ENCODE measurements at regions not wholly inside any gene's neighbourhood (a gene's known extent, or its start where the extent isn't known, plus 50 kb on each side); places are given as distances from the start of the nearest gene placed in this dataset.
"Not testable (repeated sequence)": the region's sequence is repeated elsewhere in the genome, so short reads cannot be mapped to it uniquely, and the experiment has no call there.

DNA sequence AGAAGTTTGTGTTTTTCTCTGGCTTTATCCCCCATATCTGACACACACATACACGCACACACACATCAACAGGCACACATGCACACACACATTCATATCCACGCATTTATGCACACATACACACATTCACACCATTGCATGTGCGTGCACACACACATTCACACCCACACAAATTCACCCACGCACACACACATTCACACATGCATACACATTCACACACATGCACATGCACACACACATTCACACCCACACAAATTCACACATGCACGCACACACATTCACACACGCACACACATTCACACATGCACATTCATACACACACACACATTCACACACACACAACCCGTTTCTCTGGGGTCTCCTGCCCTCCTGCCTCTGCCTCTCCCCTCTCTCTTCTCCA is 264.2 kb downstream of the BCL11B start:
- DNase-seq: no peak

DNA sequence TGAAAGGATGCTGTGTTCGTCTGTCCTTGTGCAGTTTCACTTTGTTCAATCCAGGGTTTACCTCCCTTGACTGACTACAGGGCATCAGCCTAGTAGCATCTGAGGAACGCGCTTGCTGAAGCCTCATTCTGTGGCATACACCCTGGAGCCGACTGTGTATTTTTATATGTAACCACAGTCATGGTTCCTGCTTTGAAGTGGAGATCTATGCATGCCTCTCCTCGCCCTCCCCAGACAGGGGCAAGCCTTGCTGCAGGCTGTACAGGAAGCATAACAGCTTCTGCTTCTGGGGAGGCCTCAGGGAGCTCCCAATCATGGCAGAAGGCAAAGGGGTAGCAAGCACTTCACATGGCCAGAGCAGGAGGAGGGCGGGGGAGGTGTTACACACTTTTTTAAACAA is 262.1 kb downstream of the BCL11B start:
- DNase-seq: peak; percentile 6

DNA sequence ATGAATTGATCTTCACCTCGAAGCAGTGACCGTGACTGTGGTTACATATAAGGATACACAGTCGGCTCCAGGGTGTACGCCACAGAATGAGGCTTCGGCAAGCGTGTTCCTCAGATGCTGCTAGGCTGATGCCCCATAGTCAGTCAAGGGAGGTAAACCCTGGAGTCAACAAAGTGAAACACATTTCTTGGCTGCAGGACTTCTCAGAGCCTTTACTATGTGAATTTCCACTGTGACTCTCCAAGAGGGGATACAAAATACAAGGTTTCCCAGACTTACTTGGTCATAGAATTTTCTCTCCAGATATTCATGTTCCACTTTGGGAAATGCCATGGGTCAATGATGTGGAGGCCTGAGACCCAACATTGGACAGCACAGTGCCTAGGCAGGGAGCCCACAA is 260.6 kb downstream of the BCL11B start:
- no peak for DNase-seq

DNA sequence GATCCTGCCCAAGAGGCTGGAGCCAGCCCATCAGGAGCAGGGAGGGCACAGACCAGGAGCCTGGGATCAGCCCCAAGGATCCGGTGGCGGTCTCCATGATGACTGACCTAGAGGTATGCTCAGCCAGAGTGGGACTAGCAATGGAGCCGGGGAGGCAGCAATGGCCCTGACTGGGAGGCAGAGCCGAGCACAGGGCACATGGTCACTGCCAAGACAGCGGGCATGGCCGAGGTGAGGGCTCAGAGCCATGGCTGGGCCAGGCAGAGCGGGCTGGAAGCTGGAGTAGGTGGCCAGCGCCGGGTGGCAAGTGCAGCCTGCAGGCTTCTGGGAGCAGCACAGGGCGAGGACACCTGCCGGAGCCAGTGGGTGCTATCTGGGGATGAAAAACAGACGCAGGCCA is 259.3 kb downstream of the BCL11B start:
- no peak for DNase-seq

DNA sequence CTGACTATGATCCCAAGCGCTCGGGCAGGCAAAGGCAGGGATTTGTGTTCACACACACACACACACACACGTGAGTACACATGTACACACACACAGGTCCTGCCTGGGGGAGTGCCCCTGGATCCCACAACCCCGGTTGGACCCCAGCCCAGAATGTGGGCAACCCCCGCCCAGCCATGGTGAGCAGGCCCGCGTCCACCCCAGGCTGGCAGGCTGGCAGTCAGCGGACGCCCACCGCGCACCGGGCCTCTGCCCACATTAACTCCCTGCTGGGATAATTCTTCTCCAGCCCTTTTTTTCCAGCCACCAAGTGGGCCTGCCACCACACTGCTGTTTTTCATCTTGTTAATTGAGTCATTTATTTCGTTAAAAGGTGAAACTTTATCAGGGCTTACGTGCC is 256.2 kb downstream of the BCL11B start:
- DNase-seq: no peak

DNA sequence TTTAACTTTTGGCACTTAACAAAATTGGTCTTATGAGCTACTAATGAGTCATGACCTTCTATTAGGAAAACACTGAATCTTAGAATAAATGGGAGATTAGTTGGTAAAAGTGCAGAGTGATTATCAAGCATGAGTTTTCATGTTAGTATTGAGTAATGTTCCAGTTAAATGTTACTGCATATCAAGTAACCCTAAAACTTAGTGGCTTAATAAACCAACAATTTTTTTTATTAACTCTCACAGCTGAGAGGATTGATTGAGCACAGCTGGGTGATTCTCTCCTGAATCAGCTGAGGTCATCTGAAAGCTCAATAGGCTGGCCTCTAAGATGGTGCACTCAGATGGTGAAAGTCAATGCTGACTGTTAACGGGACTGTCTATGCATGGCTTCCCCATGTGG is 248.6 kb downstream of the BCL11B start:
- no peak for DNase-seq

DNA sequence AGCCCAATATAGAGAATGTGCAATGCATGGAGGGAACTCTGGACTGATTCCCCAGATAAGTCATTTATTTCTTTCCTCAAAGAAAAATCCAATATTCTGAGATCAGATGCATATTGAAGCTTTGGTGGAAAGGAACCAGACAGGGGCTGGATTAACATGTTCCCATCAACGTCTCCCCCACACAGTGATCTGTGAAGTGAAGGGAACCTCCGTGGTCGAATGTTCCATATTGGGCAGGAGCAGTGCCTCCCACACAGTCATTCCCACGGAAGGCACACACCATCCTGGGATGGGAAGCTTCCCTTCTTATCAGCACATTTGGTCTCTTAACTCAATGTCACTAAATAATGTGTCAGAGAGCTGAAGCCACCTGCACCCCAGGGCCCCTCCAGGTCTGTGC is 247.1 kb downstream of the BCL11B start:
- DNase-seq: no peak

DNA sequence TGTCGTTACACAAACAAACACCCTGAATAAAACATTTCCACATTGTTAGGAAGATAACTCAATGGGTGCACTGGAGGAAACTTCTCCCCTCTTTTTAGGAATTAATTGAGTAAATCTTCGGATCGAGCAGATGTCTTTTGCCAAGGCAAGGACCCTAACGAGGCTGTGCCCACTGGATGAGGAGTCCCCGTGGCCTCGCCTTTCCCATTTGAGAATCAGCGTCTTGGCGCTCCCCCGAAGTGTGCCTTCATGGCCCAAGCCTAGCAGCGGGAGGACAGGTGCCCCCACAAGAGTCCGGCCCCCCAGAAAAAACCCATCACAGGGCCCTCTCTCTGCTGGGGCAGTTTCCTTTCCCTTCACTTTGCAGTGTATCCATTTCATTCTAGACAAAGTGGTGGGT is 246.6 kb downstream of the BCL11B start:
- no peak for DNase-seq

DNA sequence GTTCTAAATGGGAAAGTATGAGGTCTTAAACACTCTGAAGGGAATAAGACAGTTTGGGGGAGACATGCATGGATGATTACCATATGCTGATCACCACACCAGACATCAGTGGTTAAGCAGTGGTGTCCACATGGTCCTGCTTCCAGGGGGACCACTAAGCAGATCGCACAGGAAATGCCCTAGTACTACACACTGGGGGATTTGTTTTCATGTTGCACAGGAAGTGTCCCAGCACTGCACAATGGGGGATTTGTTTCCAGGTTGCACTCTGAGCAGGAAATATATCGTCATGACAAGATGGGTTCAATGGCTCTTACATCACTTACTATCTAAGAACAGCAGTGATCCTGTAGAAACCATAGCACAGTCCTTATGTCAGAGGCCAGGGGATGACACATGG is 245.5 kb downstream of the BCL11B start:
- DNase-seq: peak; percentile 48

DNA sequence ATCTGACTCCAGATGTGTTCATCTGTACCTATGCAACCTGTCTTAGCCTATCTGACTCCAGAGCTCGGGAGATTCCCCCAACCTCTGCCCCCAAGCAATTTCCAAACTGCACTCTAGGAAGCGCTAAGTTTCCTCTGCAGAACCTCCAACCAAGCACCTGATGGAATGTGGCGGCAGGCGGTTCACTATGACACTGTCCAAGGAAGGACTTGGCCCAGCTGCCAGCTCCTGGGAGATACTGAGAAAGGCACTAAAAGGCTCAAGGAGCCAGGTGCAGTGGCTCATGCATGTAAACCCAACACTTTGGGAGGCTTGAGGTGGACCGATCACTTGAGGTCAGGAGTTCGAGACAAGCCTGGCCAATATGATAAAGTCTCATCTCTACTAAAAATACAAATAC is 244.0 kb downstream of the BCL11B start:
- no peak for DNase-seq

DNA sequence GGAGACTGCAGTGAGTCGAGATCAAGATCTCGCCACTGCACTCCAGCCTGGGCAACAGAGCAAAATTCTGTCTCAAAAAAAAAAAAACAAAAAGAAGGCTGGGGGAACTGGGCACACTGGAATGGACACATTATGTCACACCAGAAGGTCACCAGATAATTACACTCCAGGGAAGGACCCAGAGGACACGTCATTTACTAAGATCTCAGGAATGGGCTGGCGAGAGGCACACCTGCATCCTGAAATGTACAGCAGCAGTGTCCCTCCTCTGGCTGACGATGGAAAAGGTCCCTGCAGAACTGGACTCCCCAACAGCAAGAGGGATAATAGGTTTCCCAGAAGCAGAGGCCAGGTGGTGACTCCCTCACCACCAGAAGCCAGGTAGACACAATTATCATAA is 243.5 kb downstream of the BCL11B start:
- no peak for DNase-seq

DNA sequence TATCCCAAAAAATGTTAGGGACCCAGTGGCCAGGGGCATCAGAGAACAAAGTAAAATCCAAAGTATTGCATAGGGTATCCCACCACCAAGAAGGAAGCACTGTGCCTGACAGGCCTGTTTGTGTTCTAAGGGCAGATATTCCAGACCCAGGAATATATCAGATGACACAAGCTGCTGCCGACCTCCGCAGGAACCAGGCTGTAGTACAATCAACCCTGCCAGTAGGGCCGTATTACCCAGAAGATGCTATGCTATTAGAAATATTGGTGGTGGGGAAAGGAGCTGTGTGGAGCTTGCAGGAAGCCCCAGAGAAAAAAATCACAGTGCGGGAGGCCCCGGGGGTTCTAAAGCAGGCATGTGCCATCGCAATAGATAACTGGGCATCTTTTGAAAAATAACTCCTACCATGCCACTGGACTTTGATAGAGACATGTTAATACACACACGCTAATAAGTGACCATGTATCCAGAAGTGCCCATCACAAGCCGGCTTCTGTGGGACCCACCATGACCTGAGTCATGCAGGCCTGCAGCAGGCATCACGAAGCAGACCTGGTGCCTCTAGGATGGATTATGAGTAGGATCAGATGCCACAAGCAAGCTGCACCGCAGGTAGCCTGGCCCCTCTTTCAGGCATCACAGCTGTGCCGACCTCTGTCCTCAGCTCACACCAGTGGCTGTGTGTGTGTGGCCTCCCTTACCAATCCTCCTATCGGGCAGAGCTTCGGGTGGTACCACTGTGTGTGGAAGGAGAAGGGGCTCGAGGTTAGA is 242.7 kb downstream of the BCL11B start:
- DNase-seq: no peak

DNA sequence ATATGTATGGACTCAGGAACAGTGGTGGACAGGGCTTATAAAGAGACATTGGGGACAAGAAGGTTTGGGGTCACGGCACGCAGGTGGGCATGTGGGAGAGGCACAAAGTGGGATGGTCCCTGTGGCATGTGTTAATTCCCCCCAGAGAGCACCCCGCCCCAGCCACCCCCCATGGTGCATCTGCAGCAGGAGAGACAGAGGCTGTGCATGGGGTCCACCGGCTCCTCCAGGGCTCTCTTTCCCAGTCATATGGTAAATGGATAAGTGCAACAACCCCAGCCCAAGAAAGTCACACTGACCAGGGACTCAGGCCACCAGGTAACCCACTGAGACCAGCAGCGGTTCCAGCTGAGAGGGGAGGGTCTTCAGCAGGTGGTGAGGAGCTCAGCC is 242.1 kb downstream of the BCL11B start:
- no peak for DNase-seq

DNA sequence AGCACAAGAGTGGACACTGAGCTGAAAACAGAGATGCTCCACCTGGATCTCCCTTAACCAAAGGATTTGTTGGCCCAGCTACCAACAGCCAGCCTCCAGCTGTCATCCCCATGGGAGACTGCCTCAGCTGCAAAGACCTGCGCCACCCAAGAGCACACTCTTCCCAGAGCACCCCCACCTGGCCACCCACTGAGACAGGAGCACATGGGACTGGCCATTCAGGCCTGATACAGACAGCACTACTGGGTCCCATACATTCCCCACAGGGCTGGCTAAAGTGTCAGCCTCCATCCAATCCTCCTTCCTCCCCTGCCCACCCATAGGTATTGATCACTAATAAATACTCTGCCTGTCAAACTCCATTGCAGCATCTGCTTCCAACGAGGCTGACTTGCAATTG is 241.5 kb downstream of the BCL11B start:
- DNase-seq: no peak

DNA sequence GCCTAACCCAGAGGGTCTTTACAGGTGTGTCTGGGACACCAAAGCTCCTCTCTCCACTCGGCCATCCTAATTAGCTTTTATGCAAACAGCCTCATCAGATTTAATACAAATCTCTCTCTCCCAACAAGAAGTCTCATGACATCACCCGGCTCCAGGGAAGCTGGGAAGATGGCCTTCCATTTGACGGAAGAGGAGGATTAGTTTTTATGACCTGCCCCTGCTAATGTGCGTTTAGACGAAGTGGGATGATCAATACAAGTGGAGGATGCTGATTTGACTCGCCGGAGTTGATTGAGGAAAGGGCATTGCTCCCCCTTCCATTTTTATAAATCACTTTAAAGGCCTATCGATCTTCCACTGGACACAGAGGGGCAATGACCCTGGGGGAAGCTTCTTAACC is 239.2 kb downstream of the BCL11B start:
- no peak for DNase-seq

DNA sequence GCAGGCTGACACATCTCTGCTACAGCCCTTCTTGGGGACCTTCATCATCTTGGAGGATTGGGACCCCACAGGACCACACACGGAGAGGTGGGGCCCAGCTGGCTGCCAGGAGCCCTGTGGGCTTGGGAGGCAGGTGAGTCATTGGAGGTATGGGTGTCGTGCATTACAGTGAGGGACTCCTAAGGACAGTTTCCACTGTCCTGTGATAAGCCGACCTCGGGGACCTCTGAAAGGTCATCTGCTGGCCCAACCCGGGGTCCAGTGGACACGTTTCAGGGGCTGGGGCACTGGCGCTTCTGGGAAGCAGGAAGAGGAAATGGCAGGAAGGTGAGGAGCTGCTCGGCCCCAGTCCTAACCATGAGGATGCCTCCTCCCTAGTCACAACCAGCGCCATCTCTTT is 238.0 kb downstream of the BCL11B start:
- DNase-seq: no peak

DNA sequence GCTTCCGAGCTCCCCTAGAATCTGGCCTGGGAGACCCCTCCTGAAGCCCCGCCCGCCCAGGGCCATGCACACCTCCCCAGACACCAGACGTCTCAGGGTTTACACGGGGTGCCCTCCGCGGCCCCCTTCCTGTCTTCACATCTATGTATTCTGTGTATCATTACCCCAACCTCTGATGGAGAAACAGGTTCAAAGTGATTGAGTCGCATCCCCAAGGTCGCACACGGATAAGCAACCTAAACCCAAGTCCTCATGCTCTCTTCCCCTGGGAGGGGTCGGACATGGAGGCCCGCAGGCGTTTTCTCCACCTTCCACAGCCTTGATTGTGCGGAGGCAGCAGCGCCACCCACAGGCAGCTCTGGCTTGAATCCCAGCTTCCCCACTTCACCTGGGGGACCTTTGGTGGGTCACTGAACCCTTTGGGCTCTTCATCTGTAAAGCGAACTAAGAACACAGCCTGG is 237.3 kb downstream of the BCL11B start:
- DNase-seq: no peak

DNA sequence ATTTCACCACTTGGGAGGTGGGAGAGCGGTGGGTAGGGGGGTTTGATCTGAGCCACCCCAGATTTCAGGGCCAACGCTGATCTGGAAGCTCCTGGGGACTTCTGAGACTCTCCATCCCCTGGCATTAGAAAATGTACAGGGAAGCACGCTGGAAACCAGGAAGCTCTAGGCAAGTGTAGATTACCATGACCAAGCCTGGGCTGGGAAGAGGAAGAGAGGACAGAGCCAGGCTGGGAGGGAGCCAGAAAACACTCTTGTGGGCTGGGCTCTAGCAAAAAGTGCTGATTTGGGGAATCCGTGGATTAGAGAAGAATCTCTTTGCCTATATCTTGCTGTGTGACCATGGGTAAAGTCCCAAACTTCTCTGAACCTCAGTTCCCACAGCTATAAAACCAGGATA is 236.7 kb downstream of the BCL11B start:
- DNase-seq: no peak

DNA sequence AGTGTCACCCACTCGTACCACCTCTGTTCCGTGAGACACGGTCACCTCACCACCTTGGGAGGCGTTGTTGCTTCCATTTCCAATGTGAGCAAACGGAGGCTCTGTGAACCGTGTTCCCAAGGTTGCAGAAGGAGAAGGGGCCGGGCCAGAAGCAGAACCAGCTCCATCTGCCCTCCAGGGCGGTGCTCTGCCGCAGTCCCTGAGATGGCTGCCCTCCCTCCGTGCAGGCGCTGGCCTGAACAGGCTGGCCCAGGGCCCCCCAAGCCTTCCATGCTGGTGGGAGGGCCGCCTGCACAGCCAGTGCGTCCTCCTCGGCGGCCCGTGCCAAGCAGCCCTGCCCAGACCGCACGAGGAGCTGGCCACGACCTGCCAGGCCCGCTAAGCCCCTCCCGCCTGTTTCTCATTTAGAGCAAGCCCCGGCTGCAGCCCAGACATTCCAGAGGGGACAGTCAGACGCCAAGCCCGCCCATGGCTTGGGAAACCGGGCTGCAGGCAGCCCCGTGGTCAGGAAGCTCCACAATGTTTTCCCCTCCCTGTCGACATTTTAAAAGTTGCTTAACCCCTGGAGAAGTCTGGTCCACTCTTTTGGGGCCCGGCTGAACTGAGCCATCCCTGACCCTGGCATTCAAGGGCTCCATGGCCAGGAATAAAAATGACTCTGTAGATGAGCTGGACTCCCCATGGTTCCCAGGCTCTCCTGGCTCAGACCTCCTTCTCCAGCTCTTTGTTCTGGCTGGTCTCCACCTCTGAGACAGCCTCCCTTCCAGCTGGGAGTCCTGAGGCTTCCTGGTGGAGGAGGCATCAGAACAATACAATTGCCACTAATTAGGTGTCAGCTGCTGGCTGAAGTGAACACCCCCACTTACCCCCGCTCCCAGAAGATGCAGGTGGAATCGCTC is 236.0 kb downstream of the BCL11B start:
- no peak for DNase-seq

DNA sequence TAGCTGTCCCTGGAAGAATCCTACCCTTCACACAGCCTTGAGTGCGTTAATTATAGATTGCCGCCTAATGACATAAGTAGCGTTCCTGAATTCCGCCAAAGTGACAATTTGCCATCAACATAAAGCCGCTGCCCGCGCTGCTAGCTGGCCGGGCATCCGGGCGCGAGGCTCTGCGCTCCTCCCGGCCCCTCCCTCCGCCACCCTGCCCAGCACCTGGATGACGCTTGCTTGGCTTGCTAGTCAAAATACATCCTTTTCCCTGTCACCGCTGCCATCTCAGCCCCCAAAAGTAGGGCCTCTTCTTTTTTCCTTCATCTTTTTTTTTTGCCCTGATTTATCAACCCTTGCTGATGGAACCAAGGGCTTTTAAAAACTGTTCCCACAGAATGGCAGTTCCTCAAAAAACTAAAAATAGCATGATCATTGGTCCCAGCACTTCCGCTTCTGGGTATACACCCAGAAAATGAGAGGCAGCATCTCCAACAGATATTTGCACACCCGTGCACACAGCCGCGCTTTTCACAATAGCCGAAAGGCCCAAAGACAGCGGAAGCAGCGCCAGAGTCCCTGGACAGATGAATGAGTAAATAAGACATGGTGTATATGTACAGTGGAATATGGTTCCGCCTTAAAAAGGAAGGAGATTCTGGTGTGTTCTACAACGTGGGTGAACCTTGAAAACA is 235.2 kb downstream of the BCL11B start:
- DNase-seq: no peak

DNA sequence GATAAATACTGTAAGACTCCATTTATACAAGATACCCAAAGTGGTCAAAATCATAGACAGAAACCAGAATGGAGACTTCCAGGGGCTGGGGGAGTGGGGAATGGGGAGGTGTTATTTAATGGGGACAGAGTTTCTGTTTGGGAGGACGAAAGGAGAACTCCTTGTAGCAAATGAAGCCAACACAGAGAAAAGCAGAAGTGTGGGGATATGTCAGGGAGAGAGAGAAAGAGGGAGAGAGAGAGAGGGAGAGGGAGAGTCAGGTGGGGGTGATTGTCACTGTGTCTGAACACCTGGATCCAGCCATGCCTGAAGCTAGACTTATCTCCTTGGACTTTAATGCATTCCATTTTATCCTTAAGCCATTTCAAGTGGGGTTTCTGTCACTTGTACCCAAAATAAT is 234.7 kb downstream of the BCL11B start:
- DNase-seq: not testable (repeated sequence)

DNA sequence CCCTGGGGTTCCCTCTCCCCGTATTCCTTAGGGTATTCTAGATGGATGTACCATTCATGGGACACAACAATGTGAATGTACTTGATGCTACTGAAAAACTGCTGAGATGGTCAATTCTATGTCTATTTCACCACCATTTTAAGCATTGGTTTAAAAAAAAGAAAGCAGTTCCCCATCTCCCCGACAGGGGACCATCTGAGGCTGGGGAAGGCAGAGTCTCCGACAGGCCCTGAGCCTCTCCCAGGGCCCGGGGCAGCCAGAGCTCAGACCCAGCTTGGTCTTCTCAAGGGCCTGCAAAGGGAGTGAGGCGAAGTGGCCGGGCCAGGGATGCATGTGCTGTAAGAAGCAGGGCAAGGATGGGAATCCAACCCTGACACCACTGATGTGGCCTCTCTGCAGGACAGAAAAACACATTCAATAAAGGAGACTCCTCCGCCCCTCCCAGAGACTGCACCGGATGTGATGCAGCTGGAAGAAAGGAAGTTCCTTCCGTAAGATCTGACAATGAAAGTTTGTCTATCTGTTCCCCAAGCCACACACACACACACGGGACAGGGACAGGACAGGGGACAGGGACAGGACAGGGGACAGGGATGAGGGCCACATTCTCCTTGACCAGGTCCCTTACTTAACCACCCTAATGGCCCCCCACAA is 234.1 kb downstream of the BCL11B start:
- DNase-seq: no peak

DNA sequence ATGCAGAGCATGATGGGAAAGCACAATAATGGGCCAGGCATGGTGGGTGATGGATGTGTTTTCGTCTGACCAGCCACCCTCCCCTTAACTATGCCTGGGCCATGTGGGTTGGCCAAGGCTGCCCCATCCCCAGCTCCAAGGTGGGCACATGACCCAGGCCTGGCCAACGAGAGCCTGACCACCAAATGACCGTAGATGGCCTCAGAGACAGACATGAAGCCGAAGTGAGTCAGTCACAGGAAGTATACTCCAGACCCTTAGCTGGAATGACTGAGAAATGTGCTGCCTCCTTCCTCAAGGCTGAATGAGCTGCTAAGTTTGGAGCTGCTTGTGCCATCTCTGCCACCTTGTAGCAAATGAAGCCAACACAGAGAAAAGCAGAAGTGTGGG is 233.6 kb downstream of the BCL11B start:
- DNase-seq: no peak

Data from activated CD4-positive, alpha-beta T cell treated with anti-CD3 and anti-CD28 coated beads for 48 hours (primary cell).